ENCODE measurements at regions not wholly inside any gene's neighbourhood (a gene's known extent, or its start where the extent isn't known, plus 50 kb on each side); places are given as distances from the start of the nearest gene placed in this dataset.
"Not testable (repeated sequence)": the region's sequence is repeated elsewhere in the genome, so short reads cannot be mapped to it uniquely, and the experiment has no call there.

- TF ChIP-seq EP300 (IDR thresholded peaks at IDR 0.05); POLR2A (IDR thresholded peaks at IDR 0.05; ENCODE audit: low read depth): not testable (repeated sequence)
- TF ChIP-seq, protein P1, sequence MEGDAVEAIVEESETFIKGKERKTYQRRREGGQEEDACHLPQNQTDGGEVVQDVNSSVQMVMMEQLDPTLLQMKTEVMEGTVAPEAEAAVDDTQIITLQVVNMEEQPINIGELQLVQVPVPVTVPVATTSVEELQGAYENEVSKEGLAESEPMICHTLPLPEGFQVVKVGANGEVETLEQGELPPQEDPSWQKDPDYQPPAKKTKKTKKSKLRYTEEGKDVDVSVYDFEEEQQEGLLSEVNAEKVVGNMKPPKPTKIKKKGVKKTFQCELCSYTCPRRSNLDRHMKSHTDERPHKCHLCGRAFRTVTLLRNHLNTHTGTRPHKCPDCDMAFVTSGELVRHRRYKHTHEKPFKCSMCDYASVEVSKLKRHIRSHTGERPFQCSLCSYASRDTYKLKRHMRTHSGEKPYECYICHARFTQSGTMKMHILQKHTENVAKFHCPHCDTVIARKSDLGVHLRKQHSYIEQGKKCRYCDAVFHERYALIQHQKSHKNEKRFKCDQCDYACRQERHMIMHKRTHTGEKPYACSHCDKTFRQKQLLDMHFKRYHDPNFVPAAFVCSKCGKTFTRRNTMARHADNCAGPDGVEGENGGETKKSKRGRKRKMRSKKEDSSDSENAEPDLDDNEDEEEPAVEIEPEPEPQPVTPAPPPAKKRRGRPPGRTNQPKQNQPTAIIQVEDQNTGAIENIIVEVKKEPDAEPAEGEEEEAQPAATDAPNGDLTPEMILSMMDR (IDR thresholded peaks at IDR 0.05), result not testable (repeated sequence)
These were observed 105.2 kb upstream of the BEND4 start for GRCh38 chr4:42257645-42258044.
